WTC11 (cell line): ENCODE measurements at regions not wholly inside any gene's neighbourhood (a gene's known extent, or its start where the extent isn't known, plus 50 kb on each side); places are given as distances from the start of the nearest gene placed in this dataset.

ENCODE experiments used
- ATAC-seq: fragments of 200-7000 bp; cut with Tn5 transposase; 2 replicates; pipeline ENCODE4 v1.10.0; 2021; ENCODE audit warnings: mild to moderate bottlenecking, moderate library complexity
- CTCF ChIA-PET: fragments of 300-600 bp; sonication (Branson Sonifier 250); formaldehyde crosslinking; loops from one replicate; lab custom pipeline; 2021; ENCODE audit warnings: antibody characterized with exemption; lab: Charles Lee
- POLR2A ChIA-PET: fragments of 350-600 bp; sonication (Branson Sonifier 250); formaldehyde crosslinking; loops from one replicate; lab custom pipeline; 2021; ENCODE audit warnings: antibody characterized with exemption; lab: Charles Lee
- DNase-seq: peaks from one replicate; pipeline ENCODE4 v3.0.0; 2021; ENCODE audit warnings: low spot score
- H3K27ac Mint-ChIP-seq: 2 replicates; pipeline ENCODE4 v1.8.0; 2021; ENCODE audit warnings: mixed read lengths
- H3K27me3 Mint-ChIP-seq: 2 replicates; pipeline ENCODE4 v1.8.0; 2021; ENCODE audit warnings: low read depth, mild to moderate bottlenecking, moderate library complexity, mixed read lengths
- H3K36me3 Mint-ChIP-seq: 2 replicates; pipeline ENCODE4 v1.8.0; 2021; ENCODE audit warnings: mixed read lengths
- H3K4me1 Mint-ChIP-seq: 2 replicates; pipeline ENCODE4 v1.8.0; 2022; ENCODE audit warnings: mixed read lengths
- H3K4me3 Mint-ChIP-seq: 2 replicates; pipeline ENCODE4 v1.8.0; 2021; ENCODE audit warnings: mild to moderate bottlenecking, moderate library complexity, mixed read lengths
- H3K9me3 Mint-ChIP-seq: 2 replicates; pipeline ENCODE4 v1.8.0; 2021; ENCODE audit warnings: mixed read lengths
- CREB1 ChIP-seq: sonication (generic); formaldehyde crosslinking; IDR thresholded peaks from 2 replicates; pipeline ENCODE4 v1.8.0; 2023; ENCODE audit warnings: mild to moderate bottlenecking, missing genetic modification reagents
- ETV6 ChIP-seq: sonication (generic); formaldehyde crosslinking; IDR thresholded peaks from 2 replicates; pipeline ENCODE4 v1.8.1; 2022; ENCODE audit warnings: mild to moderate bottlenecking, missing genetic modification reagents
- JAZF1 ChIP-seq: fragments of 250-450 bp; sonication (Bioruptor Pico); IDR thresholded peaks from 2 replicates; pipeline ENCODE4 v1.9.0; 2021; ENCODE audit warnings: moderate library complexity, mild to moderate bottlenecking, inconsistent platforms
- JUN ChIP-seq: sonication (generic); formaldehyde crosslinking; IDR thresholded peaks from 2 replicates; pipeline ENCODE4 v1.8.0; 2023; ENCODE audit warnings: mild to moderate bottlenecking, missing genetic modification reagents
- OVOL2 ChIP-seq: fragments of 250-450 bp; sonication (Bioruptor Pico); IDR thresholded peaks from 2 replicates; pipeline ENCODE4 v1.9.0; 2021; ENCODE audit warnings: mild to moderate bottlenecking, borderline replicate concordance
- RORB ChIP-seq: fragments of 250-450 bp; sonication (Bioruptor Pico); IDR thresholded peaks from 2 replicates; pipeline ENCODE4 v1.9.0; 2021; ENCODE audit warnings: mild to moderate bottlenecking
- SMAD4 ChIP-seq: sonication (generic); formaldehyde crosslinking; IDR thresholded peaks from 2 replicates; pipeline ENCODE4 v1.8.0; 2022; ENCODE audit warnings: mild to moderate bottlenecking, missing genetic modification reagents
- TCF7 ChIP-seq: sonication (generic); formaldehyde crosslinking; IDR thresholded peaks from 2 replicates; pipeline ENCODE4 v1.8.0; 2022; ENCODE audit warnings: mild to moderate bottlenecking, low read depth, missing genetic modification reagents, moderate library complexity
- ZBTB21 ChIP-seq: sonication (generic); formaldehyde crosslinking; IDR thresholded peaks from 2 replicates; pipeline ENCODE4 v1.8.1; 2023; ENCODE audit warnings: mild to moderate bottlenecking, missing genetic modification reagents, borderline replicate concordance
- ZNF121 ChIP-seq: sonication (generic); formaldehyde crosslinking; IDR thresholded peaks from 2 replicates; pipeline ENCODE4 v1.8.0; 2023; ENCODE audit warnings: missing genetic modification reagents
- ZNF232 ChIP-seq: sonication (generic); formaldehyde crosslinking; IDR thresholded peaks from 2 replicates; pipeline ENCODE4 v1.8.0; 2022; ENCODE audit warnings: mild to moderate bottlenecking, missing genetic modification reagents
- ZNF396 ChIP-seq: fragments of 250-450 bp; sonication (Bioruptor Pico); IDR thresholded peaks from 2 replicates; pipeline ENCODE4 v1.8.0; 2021; ENCODE audit warnings: mild to moderate bottlenecking, moderate library complexity, borderline replicate concordance
- ZNF671 ChIP-seq: fragments of 250-450 bp; sonication (Bioruptor Pico); IDR thresholded peaks from 2 replicates; pipeline ENCODE4 v1.8.0; 2021; ENCODE audit warnings: mild to moderate bottlenecking
- TF ChIP-seq, protein P1 (sequence below): fragments of 250-450 bp; sonication (Bioruptor Pico); IDR thresholded peaks from 2 replicates; pipeline ENCODE4 v1.9.0; 2021; ENCODE audit warnings: mild to moderate bottlenecking
- TF ChIP-seq, protein P2 (sequence below): fragments of 250-450 bp; sonication (Bioruptor Pico); IDR thresholded peaks from 2 replicates; pipeline ENCODE4 v1.9.0; 2021; ENCODE audit warnings: mild to moderate bottlenecking
- TF ChIP-seq, protein P3 (sequence below): sonication (generic); formaldehyde crosslinking; IDR thresholded peaks from 2 replicates; pipeline ENCODE4 v1.8.0; 2023; ENCODE audit warnings: missing genetic modification reagents, mild to moderate bottlenecking, borderline replicate concordance
- TF ChIP-seq, protein P4 (sequence below): sonication (generic); formaldehyde crosslinking; IDR thresholded peaks from 2 replicates; pipeline ENCODE4 v1.8.1; 2023; ENCODE audit warnings: mild to moderate bottlenecking, missing genetic modification reagents
- TF ChIP-seq, protein P5 (sequence below): sonication (generic); formaldehyde crosslinking; IDR thresholded peaks from 2 replicates; pipeline ENCODE4 v1.8.1; 2022; ENCODE audit warnings: low read depth, missing genetic modification reagents, borderline replicate concordance

DNA sequence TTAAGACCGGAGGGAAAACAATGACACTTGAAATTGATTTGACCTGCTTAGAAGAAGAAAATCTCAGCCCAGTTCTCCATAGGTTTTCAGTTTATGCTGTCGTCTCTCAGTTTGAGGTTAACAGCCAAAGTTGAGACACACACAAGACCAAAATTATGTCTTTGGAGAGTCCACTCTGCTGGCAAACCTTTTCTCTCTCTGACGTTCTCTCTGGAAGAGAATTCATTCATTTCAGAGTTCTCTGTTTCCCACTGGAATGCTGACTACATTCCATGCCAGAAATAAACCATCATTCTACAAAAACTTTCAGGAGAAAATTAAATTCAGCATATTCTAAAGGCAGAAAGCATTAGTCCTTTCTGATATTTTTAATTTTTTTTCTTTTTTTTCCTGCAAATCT, 155.2 kb downstream of the TFAP2A start:
- Mint-ChIP-seq H3K4me1 (no peaks in the 10 kb centered on the region), H3K4me3 (no peak overlapping the region), H3K36me3 (no peaks in the 10 kb centered on the region), H3K27me3 (no peaks in the 10 kb centered on the region), H3K27ac (no peak overlapping the region), H3K9me3 (peaks cover 18% of the 10 kb centered on the region)
- TF ChIP-seq RORB (CRISPR knock-in tag): no peak
- TF ChIP-seq, protein P1, sequence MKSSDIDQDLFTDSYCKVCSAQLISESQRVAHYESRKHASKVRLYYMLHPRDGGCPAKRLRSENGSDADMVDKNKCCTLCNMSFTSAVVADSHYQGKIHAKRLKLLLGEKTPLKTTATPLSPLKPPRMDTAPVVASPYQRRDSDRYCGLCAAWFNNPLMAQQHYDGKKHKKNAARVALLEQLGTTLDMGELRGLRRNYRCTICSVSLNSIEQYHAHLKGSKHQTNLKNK (CRISPR knock-in tag): no peak
- TF ChIP-seq ETV6: no peak
- TF ChIP-seq ZNF671 (CRISPR knock-in tag): no peak
- no peak for TF ChIP-seq ZNF232 (CRISPR knock-in tag)
- no peak for DNase-seq
- CTCF ChIA-PET: no interaction called here
- ATAC-seq: no peak
- POLR2A ChIA-PET: no interaction called here

DNA sequence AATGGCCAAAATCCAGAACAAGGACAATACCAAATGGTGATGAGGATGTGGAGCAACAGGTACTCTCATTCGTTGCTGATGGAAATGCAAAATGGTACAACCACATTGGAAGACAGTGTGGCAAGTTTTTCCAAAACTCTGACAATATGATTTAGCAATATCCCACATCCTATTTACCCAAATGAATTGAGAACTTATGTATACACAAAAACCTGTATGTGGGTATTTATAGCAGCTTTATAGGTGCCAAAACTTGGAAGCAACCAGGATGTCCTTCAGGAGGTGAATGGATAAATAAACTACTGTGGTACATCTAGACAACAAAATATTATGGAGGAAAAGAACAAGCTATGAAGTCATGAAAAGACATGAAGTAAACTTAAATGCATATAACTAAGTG, 156.5 kb downstream of the TFAP2A start:
- H3K27ac Mint-ChIP-seq: no peak overlapping the region
- H3K4me3 Mint-ChIP-seq: no peak overlapping the region
- peaks cover 18% of the 10 kb centered on the region for H3K9me3 Mint-ChIP-seq
- no peaks in the 10 kb centered on the region for H3K27me3 Mint-ChIP-seq
- H3K36me3 Mint-ChIP-seq: no peaks in the 10 kb centered on the region
- no peak for DNase-seq
- TF ChIP-seq RORB (CRISPR knock-in tag): no peak
- TF ChIP-seq JAZF1 (CRISPR knock-in tag): no peak
- TF ChIP-seq, protein P2, sequence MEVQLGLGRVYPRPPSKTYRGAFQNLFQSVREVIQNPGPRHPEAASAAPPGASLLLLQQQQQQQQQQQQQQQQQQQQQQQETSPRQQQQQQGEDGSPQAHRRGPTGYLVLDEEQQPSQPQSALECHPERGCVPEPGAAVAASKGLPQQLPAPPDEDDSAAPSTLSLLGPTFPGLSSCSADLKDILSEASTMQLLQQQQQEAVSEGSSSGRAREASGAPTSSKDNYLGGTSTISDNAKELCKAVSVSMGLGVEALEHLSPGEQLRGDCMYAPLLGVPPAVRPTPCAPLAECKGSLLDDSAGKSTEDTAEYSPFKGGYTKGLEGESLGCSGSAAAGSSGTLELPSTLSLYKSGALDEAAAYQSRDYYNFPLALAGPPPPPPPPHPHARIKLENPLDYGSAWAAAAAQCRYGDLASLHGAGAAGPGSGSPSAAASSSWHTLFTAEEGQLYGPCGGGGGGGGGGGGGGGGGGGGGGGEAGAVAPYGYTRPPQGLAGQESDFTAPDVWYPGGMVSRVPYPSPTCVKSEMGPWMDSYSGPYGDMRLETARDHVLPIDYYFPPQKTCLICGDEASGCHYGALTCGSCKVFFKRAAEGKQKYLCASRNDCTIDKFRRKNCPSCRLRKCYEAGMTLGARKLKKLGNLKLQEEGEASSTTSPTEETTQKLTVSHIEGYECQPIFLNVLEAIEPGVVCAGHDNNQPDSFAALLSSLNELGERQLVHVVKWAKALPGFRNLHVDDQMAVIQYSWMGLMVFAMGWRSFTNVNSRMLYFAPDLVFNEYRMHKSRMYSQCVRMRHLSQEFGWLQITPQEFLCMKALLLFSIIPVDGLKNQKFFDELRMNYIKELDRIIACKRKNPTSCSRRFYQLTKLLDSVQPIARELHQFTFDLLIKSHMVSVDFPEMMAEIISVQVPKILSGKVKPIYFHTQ: no peak
- no peak for TF ChIP-seq ZNF396
- TF ChIP-seq ZBTB21: no peak
- no peak for TF ChIP-seq ZNF121 (CRISPR knock-in tag)
- no peak for TF ChIP-seq CREB1 (CRISPR knock-in tag)
- TF ChIP-seq, protein P3, sequence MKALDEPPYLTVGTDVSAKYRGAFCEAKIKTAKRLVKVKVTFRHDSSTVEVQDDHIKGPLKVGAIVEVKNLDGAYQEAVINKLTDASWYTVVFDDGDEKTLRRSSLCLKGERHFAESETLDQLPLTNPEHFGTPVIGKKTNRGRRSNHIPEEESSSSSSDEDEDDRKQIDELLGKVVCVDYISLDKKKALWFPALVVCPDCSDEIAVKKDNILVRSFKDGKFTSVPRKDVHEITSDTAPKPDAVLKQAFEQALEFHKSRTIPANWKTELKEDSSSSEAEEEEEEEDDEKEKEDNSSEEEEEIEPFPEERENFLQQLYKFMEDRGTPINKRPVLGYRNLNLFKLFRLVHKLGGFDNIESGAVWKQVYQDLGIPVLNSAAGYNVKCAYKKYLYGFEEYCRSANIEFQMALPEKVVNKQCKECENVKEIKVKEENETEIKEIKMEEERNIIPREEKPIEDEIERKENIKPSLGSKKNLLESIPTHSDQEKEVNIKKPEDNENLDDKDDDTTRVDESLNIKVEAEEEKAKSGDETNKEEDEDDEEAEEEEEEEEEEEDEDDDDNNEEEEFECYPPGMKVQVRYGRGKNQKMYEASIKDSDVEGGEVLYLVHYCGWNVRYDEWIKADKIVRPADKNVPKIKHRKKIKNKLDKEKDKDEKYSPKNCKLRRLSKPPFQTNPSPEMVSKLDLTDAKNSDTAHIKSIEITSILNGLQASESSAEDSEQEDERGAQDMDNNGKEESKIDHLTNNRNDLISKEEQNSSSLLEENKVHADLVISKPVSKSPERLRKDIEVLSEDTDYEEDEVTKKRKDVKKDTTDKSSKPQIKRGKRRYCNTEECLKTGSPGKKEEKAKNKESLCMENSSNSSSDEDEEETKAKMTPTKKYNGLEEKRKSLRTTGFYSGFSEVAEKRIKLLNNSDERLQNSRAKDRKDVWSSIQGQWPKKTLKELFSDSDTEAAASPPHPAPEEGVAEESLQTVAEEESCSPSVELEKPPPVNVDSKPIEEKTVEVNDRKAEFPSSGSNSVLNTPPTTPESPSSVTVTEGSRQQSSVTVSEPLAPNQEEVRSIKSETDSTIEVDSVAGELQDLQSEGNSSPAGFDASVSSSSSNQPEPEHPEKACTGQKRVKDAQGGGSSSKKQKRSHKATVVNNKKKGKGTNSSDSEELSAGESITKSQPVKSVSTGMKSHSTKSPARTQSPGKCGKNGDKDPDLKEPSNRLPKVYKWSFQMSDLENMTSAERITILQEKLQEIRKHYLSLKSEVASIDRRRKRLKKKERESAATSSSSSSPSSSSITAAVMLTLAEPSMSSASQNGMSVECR (CRISPR knock-in tag): no peak
- no peak for TF ChIP-seq TCF7 (CRISPR knock-in tag)
- TF ChIP-seq, protein P4, sequence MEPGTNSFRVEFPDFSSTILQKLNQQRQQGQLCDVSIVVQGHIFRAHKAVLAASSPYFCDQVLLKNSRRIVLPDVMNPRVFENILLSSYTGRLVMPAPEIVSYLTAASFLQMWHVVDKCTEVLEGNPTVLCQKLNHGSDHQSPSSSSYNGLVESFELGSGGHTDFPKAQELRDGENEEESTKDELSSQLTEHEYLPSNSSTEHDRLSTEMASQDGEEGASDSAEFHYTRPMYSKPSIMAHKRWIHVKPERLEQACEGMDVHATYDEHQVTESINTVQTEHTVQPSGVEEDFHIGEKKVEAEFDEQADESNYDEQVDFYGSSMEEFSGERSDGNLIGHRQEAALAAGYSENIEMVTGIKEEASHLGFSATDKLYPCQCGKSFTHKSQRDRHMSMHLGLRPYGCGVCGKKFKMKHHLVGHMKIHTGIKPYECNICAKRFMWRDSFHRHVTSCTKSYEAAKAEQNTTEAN: no peak
- TF ChIP-seq, protein P5, sequence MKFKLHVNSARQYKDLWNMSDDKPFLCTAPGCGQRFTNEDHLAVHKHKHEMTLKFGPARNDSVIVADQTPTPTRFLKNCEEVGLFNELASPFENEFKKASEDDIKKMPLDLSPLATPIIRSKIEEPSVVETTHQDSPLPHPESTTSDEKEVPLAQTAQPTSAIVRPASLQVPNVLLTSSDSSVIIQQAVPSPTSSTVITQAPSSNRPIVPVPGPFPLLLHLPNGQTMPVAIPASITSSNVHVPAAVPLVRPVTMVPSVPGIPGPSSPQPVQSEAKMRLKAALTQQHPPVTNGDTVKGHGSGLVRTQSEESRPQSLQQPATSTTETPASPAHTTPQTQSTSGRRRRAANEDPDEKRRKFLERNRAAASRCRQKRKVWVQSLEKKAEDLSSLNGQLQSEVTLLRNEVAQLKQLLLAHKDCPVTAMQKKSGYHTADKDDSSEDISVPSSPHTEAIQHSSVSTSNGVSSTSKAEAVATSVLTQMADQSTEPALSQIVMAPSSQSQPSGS: no peak
- TF ChIP-seq JUN (CRISPR knock-in tag): no peak
- no peak for TF ChIP-seq SMAD4 (CRISPR knock-in tag)
- TF ChIP-seq OVOL2 (CRISPR knock-in tag): no peak
- TF ChIP-seq, all 79 proteins: peak for 0
- no peaks in the 10 kb centered on the region for H3K4me1 Mint-ChIP-seq
- ATAC-seq: no peak
- ChIA-PET CTCF (no interaction called here), POLR2A (no interaction called here)
